ENCODE measurements at regions not wholly inside any gene's neighbourhood (a gene's known extent, or its start where the extent isn't known, plus 50 kb on each side); places are given as distances from the start of the nearest gene placed in this dataset.

- Mint-ChIP-seq H3K4me1 (ENCODE audit: low read depth) (no peaks in the 10 kb centered on the region), H3K36me3 (ENCODE audit: low read depth) (no peaks in the 10 kb centered on the region), H3K27ac (no peak overlapping the region), H3K27me3 (ENCODE audit: insufficient read depth) (peaks cover 19% of the 10 kb centered on the region), H3K4me3 (no peak overlapping the region), H3K9me3 (no peaks in the 10 kb centered on the region)
- DNase-seq, result no peak
- TF ChIP-seq, protein P1, sequence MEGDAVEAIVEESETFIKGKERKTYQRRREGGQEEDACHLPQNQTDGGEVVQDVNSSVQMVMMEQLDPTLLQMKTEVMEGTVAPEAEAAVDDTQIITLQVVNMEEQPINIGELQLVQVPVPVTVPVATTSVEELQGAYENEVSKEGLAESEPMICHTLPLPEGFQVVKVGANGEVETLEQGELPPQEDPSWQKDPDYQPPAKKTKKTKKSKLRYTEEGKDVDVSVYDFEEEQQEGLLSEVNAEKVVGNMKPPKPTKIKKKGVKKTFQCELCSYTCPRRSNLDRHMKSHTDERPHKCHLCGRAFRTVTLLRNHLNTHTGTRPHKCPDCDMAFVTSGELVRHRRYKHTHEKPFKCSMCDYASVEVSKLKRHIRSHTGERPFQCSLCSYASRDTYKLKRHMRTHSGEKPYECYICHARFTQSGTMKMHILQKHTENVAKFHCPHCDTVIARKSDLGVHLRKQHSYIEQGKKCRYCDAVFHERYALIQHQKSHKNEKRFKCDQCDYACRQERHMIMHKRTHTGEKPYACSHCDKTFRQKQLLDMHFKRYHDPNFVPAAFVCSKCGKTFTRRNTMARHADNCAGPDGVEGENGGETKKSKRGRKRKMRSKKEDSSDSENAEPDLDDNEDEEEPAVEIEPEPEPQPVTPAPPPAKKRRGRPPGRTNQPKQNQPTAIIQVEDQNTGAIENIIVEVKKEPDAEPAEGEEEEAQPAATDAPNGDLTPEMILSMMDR (IDR thresholded peaks at IDR 0.05), result no peak
Observed at GRCh38 chr17:65370669-65371131, 190.7 kb downstream of the AXIN2 start.

DNA sequence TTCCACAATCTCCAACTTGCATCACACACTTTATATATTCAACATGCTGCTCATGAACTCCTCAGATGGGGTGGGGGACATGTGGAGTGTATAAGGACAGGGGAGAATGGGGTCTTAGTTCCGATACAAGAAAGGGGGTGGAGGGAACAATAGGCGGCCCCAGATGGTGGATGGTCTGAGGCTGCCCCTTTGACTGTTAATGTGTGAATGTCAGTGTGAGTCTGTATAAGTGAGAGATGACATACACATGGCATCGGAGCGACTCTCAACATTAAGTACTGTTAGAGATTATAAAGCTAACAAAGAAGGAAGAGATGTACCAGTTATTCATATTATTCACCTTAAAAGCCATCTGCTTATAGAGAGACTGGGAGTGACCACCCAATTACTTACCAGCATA, 193.1 kb downstream of the AXIN2 start:
- no peaks in the 10 kb centered on the region for H3K36me3 Mint-ChIP-seq (ENCODE audit: low read depth)
- TF ChIP-seq, protein P1 (IDR thresholded peaks at IDR 0.05), result no peak
- H3K27ac Mint-ChIP-seq, result no peak overlapping the region
- no peak for DNase-seq
- no peaks in the 10 kb centered on the region for H3K4me1 Mint-ChIP-seq (ENCODE audit: low read depth)
- peaks cover 4% of the 10 kb centered on the region; the same call in 1 of the 2 replicates for H3K9me3 Mint-ChIP-seq
- H3K27me3 Mint-ChIP-seq (ENCODE audit: insufficient read depth), result peaks cover 33% of the 10 kb centered on the region
- H3K4me3 Mint-ChIP-seq, result no peak overlapping the region

DNA sequence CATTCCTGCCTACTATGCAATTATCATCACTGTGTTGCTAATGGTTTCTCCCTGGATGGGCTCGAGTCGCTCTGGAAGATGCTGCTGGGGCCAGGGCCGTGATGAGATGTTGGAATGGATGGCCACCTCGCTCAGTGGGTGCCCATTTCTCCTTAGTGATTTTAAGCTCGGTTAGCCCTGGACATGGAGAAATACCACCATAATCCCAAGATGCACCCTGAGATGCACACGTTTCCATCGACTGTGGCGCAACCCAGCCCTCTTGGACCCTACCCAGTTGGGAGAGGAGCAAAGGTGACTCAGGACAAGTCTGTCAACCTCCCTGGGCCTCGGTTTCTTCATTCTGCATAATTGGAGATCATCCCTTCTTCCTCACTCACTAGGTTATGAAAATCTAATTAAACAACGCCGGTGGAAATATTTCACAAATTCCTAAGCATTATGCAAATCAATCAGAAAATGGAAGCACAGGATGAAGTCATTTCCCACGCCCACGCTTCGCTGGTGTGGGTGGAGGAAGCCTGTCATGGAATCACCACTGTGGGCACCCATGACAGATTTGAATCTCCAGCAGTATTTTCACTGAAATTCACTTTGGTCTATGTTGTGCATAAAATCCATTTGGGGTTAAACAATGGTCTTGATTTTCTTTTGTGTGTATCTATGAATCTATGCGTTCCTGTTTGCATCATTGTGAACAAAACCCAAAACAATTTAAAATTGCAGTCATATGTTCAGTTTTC, 195.2 kb downstream of the AXIN2 start:
- no peak for DNase-seq
- Mint-ChIP-seq H3K27ac (no peak overlapping the region), H3K4me3 (no peak overlapping the region), H3K9me3 (peaks cover 4% of the 10 kb centered on the region; the same call in 1 of the 2 replicates), H3K36me3 (ENCODE audit: low read depth) (no peaks in the 10 kb centered on the region), H3K27me3 (ENCODE audit: insufficient read depth) (peaks cover 34% of the 10 kb centered on the region), H3K4me1 (ENCODE audit: low read depth) (no peaks in the 10 kb centered on the region)
- TF ChIP-seq, protein P1 (IDR thresholded peaks at IDR 0.05), result no peak

DNA sequence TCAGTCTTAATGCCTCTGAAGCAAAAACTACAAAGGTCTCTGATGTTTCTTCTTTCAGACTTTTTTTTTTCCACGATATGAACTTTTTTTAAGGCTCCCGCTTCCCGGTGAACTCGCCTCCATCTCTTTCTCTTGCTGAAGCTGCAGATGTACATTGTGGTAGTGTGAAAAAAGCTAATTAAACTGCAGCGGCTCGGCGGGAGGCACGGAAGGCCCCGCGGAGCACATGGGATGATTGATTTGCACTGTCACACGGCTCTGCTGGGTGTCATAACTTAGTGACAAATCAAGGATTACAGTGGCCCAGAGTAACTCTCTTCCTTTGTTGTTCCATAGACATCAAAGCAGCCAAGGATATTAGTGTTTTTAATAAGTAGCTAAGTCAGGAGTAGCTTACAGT, 196.3 kb downstream of the AXIN2 start:
- Mint-ChIP-seq H3K27ac (no peak overlapping the region), H3K27me3 (ENCODE audit: insufficient read depth) (peaks cover 25% of the 10 kb centered on the region), H3K36me3 (ENCODE audit: low read depth) (no peaks in the 10 kb centered on the region), H3K4me3 (no peak overlapping the region), H3K4me1 (ENCODE audit: low read depth) (no peaks in the 10 kb centered on the region), H3K9me3 (peaks cover 4% of the 10 kb centered on the region; the same call in 1 of the 2 replicates)
- DNase-seq, result no peak
- TF ChIP-seq, protein P1 (IDR thresholded peaks at IDR 0.05), result no peak

- H3K36me3 Mint-ChIP-seq (ENCODE audit: low read depth), result no peaks in the 10 kb centered on the region
- H3K27me3 Mint-ChIP-seq (ENCODE audit: insufficient read depth), result peaks cover 22% of the 10 kb centered on the region
- no peak overlapping the region for H3K4me3 Mint-ChIP-seq
- H3K27ac Mint-ChIP-seq, result no peak overlapping the region
- H3K9me3 Mint-ChIP-seq, result peaks cover 4% of the 10 kb centered on the region; the same call in 1 of the 2 replicates
- TF ChIP-seq, protein P1 (IDR thresholded peaks at IDR 0.05), result no peak
- H3K4me1 Mint-ChIP-seq (ENCODE audit: low read depth), result peaks cover 2% of the 10 kb centered on the region
- DNase-seq, result no peak
Observed at GRCh38 chr17:65364438-65364837, 197.0 kb downstream of the AXIN2 start.
